ENCODE measurements at regions not wholly inside any gene's neighbourhood (a gene's known extent, or its start where the extent isn't known, plus 50 kb on each side); places are given as distances from the start of the nearest gene placed in this dataset.

- TF ChIP-seq CTCF (IDR thresholded peaks at IDR 0.05) (no peak), ZFX (IDR thresholded peaks at IDR 0.05; ENCODE audit: borderline replicate concordance) (no peak)
- no peak overlapping the region for H3K27ac ChIP-seq
These were observed 95.3 kb upstream of the ZNF536 start for GRCh38 chr19:30276883-30277280.

- no peak for TF ChIP-seq CTCF (IDR thresholded peaks at IDR 0.05)
- no peak for TF ChIP-seq ZFX (IDR thresholded peaks at IDR 0.05; ENCODE audit: borderline replicate concordance)
- H3K27ac ChIP-seq: no peak overlapping the region
These were observed 94.0 kb upstream of the ZNF536 start for GRCh38 chr19:30277941-30278881.

- no peak overlapping the region for H3K27ac ChIP-seq
- TF ChIP-seq ZFX (IDR thresholded peaks at IDR 0.05; ENCODE audit: borderline replicate concordance) (no peak), CTCF (IDR thresholded peaks at IDR 0.05) (no peak)
These were observed 93.3 kb upstream of the ZNF536 start for GRCh38 chr19:30278882-30279254.

GRCh38 chr19:30280018-30280417 lies 92.2 kb upstream of the ZNF536 start:
- no peak overlapping the region for H3K27ac ChIP-seq
- TF ChIP-seq CTCF (IDR thresholded peaks at IDR 0.05) (no peak), ZFX (IDR thresholded peaks at IDR 0.05; ENCODE audit: borderline replicate concordance) (no peak)

- H3K27ac ChIP-seq: no peak overlapping the region
- TF ChIP-seq ZFX (IDR thresholded peaks at IDR 0.05; ENCODE audit: borderline replicate concordance) (no peak), CTCF (IDR thresholded peaks at IDR 0.05) (no peak)
These were observed 90.3 kb upstream of the ZNF536 start for GRCh38 chr19:30281906-30282305.

- TF ChIP-seq ZFX (IDR thresholded peaks at IDR 0.05; ENCODE audit: borderline replicate concordance) (no peak), CTCF (IDR thresholded peaks at IDR 0.05) (no peak)
These were observed 88.6 kb upstream of the ZNF536 start for GRCh38 chr19:30283556-30283955.

GRCh38 chr19:30284209-30284608 lies 88.0 kb upstream of the ZNF536 start:
- TF ChIP-seq CTCF (IDR thresholded peaks at IDR 0.05): no peak
- no peak for TF ChIP-seq ZFX (IDR thresholded peaks at IDR 0.05; ENCODE audit: borderline replicate concordance)
- H3K27ac ChIP-seq: no peak overlapping the region

More at GRCh38 chr19:30283556-30283955, 88.6 kb upstream of the ZNF536 start:
- H3K27ac ChIP-seq: no peak overlapping the region
